ENCODE measurements at regions not wholly inside any gene's neighbourhood (a gene's known extent, or its start where the extent isn't known, plus 50 kb on each side); places are given as distances from the start of the nearest gene placed in this dataset.

DNA sequence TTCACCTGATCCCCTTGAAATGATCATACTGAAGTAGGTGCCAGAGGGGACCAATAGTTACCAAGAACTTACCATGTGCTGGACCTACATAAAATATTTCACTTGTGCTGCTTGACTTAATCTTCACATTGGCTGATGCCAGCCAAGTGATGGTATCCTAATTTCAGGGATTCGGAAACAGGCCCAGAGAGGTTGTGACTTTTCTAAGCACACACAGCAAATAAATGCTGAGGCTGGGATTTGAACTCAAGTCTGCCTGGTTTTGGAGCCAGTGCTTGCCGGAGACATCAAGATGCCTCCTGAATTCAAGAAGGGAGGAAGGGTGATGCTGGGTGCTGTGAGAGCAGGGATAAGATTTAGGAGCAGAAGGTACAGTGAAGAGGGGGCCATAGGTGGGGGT is 173.5 kb upstream of the LHX5 start:
- Histone ChIP-seq H3K4me3 (ENCODE audit: low read length) (no peak overlapping the region), H3K9me3 (ENCODE audit: control insufficient read depth, insufficient read depth, low read length) (no peaks in the 10 kb centered on the region), H3K4me1 (ENCODE audit: control insufficient read depth, insufficient read depth, low read length) (0 out of 2 replicates have a peak, but pooled peaks cover 1% of the 10 kb centered on the region), H3K36me3 (ENCODE audit: control insufficient read depth, insufficient read depth, low read length) (no peaks in the 10 kb centered on the region), H3K27ac (ENCODE audit: low read length) (no peak overlapping the region), H3K27me3 (ENCODE audit: control insufficient read depth, insufficient read depth, low read length) (no peaks in the 10 kb centered on the region)
- no peak for DNase-seq (ENCODE audit: low read depth, low spot score)
- no CpG with 5 or more reads among the region's 2 CpGs for WGBS (ENCODE audit: insufficient coverage, insufficient read length)

DNA sequence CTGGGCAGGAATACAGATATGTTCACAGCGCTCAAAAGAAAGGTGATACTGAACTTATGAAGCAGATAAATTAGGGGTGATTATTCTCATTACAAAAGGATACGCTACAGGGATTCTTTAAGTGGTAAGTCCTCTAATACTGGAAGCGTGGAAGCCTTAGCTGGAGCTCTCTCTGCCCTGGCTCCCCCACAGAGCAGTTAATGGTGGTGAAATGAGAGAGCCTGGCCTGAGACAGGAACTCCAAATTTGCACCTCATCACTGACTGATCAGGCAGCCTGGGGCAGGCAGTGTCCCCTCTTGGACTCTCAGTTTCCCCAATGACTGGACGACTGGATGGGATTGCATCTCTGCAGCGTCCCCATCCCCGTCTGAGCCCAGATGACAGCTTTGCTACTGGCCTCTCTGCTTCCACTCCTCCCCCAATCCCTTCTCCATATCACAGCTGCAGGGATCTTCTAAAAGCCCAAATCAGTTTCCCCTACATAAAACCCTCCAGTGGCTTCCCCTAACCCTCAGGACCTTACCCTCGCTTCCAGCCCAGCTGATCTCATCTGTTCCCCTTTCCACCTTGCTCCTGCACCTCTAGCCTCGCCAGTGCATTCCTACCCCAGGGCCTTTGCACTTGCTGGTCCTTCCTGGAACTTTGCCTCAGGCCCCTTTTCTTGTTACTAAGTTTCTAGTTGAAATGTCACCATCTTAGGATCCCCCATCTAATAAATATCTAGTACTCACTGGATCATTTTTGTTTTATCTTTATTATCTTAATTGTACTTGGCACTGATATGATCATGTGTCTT is 171.7 kb upstream of the LHX5 start:
- no peak for DNase-seq (ENCODE audit: low read depth, low spot score)
- no peaks in the 10 kb centered on the region for H3K9me3 ChIP-seq (ENCODE audit: control insufficient read depth, insufficient read depth, low read length)
- WGBS (ENCODE audit: insufficient coverage, insufficient read length) = no CpG with 5 or more reads among the region's 8 CpGs
- no peak overlapping the region for H3K27ac ChIP-seq (ENCODE audit: low read length)
- H3K27me3 ChIP-seq (ENCODE audit: control insufficient read depth, insufficient read depth, low read length) = no peaks in the 10 kb centered on the region
- 0 out of 2 replicates have a peak, but pooled peaks cover 1% of the 10 kb centered on the region for H3K4me1 ChIP-seq (ENCODE audit: control insufficient read depth, insufficient read depth, low read length)
- no peaks in the 10 kb centered on the region for H3K36me3 ChIP-seq (ENCODE audit: control insufficient read depth, insufficient read depth, low read length)
- no peak overlapping the region for H3K4me3 ChIP-seq (ENCODE audit: low read length)

DNA sequence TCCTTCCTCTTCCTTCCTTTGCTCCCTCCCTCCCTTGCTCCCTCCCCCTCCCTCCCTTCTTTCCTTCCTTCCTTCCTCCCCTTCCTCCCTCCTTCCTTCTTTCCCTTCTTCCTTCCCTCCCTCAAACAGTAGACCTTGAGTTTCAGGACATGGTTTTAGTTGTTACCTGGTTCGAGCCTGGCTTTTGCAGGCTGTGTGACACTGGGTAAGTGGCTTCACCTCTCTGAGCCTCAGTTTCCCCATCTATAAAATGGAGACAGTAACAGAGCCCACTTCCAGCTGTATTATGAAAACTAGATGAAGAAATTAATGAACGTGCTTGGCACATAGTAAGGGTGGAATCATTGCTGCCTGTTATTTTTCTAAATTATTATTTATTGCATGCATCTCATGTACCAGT is 171.0 kb upstream of the LHX5 start:
- WGBS (ENCODE audit: insufficient coverage, insufficient read length) = no CpG with 5 or more reads among the region's 2 CpGs
- H3K36me3 ChIP-seq (ENCODE audit: control insufficient read depth, insufficient read depth, low read length) = no peaks in the 10 kb centered on the region
- no peak for DNase-seq (ENCODE audit: low read depth, low spot score)
- no peaks in the 10 kb centered on the region for H3K27me3 ChIP-seq (ENCODE audit: control insufficient read depth, insufficient read depth, low read length)
- H3K4me1 ChIP-seq (ENCODE audit: control insufficient read depth, insufficient read depth, low read length) = 0 out of 2 replicates have a peak, but pooled peaks cover 1% of the 10 kb centered on the region
- no peak overlapping the region for H3K27ac ChIP-seq (ENCODE audit: low read length)
- H3K9me3 ChIP-seq (ENCODE audit: control insufficient read depth, insufficient read depth, low read length) = no peaks in the 10 kb centered on the region
- no peak overlapping the region for H3K4me3 ChIP-seq (ENCODE audit: low read length)

DNA sequence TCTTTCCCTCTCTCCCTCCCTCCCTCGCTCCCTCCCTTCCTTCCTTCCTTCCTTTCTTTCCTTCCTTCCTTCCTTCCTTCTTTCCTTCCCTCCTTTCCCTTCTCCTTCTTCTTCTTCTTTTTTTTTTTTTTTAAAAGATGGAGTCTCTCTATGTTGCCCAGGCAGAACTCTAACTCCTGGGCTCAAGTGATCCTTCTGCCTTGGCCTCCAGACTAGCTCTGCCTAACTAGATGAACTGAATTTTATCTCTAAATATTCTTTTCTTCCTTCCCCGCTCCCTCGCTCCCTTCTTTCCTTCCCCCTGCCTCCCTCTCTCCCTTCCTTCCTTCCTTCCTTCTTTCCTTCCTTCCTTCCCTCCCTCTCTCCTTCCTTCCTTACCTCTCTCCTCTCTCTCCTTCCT is 170.5 kb upstream of the LHX5 start:
- Histone ChIP-seq H3K36me3 (ENCODE audit: control insufficient read depth, insufficient read depth, low read length) (no peaks in the 10 kb centered on the region), H3K27ac (ENCODE audit: low read length) (no peak overlapping the region), H3K9me3 (ENCODE audit: control insufficient read depth, insufficient read depth, low read length) (no peaks in the 10 kb centered on the region), H3K4me1 (ENCODE audit: control insufficient read depth, insufficient read depth, low read length) (0 out of 2 replicates have a peak, but pooled peaks cover 1% of the 10 kb centered on the region), H3K27me3 (ENCODE audit: control insufficient read depth, insufficient read depth, low read length) (no peaks in the 10 kb centered on the region), H3K4me3 (ENCODE audit: low read length) (no peak overlapping the region)
- 100% methylated on average over 2 of the region's 3 CpGs for WGBS (ENCODE audit: insufficient coverage, insufficient read length)
- DNase-seq (ENCODE audit: low read depth, low spot score) = no peak

DNA sequence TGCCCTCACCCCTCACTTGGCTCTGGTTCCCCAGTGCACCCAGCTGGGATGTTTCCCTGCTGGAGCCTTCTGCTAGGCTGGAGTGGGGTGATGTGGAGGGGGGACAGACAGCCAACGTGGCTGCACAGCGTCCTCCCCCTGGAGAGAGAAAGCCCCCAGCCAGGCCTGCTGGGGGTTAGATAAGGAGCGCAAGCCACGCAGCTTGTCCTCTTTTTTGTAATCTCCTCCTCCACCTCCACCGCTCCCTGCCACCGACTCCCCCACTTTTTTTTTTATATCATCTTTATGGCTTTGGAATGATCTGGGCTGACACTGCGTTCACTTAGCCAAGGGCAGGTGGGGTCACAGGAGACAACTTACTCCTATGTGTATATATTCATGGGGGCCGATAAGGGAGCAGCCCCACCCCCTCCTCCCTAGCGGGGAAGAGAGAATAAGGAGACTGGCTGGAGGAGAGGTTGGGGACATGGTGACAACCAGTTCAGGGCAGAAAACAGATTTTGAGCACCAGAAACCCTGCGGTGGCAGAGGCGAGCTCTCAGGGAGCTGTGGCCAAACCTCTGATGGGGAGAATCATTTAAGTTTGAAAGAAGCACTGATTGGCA is 169.9 kb upstream of the LHX5 start:
- H3K27ac ChIP-seq (ENCODE audit: low read length) = no peak overlapping the region
- WGBS (ENCODE audit: insufficient coverage, insufficient read length) = no CpG with 5 or more reads among the region's 11 CpGs
- H3K4me3 ChIP-seq (ENCODE audit: low read length) = no peak overlapping the region
- H3K36me3 ChIP-seq (ENCODE audit: control insufficient read depth, insufficient read depth, low read length) = no peaks in the 10 kb centered on the region
- DNase-seq (ENCODE audit: low read depth, low spot score) = no peak
- no peaks in the 10 kb centered on the region for H3K9me3 ChIP-seq (ENCODE audit: control insufficient read depth, insufficient read depth, low read length)
- H3K4me1 ChIP-seq (ENCODE audit: control insufficient read depth, insufficient read depth, low read length) = 0 out of 2 replicates have a peak, but pooled peaks cover 1% of the 10 kb centered on the region
- H3K27me3 ChIP-seq (ENCODE audit: control insufficient read depth, insufficient read depth, low read length) = no peaks in the 10 kb centered on the region

DNA sequence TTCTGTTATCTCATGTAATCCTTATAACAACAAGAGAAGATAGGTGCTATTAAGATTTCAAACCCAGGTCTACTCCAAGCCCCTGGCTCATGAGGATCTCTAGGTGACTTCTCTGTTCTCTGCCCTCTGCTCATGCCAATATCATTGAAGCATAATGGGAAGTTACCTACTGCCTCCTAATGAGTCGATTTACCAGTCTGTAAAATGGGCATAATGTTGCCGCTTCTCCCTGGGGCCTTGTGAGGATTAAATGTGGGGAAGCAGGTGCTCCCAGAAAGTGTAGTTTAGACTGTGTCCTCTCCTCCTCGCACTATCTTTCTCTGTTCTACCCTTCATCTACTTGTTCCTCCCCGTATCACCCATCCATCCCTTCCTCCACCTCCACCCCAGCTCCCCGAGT is 169.2 kb upstream of the LHX5 start:
- Histone ChIP-seq H3K36me3 (ENCODE audit: control insufficient read depth, insufficient read depth, low read length) (no peaks in the 10 kb centered on the region), H3K27me3 (ENCODE audit: control insufficient read depth, insufficient read depth, low read length) (no peaks in the 10 kb centered on the region), H3K4me1 (ENCODE audit: control insufficient read depth, insufficient read depth, low read length) (0 out of 2 replicates have a peak, but pooled peaks cover 1% of the 10 kb centered on the region), H3K4me3 (ENCODE audit: low read length) (no peak overlapping the region), H3K9me3 (ENCODE audit: control insufficient read depth, insufficient read depth, low read length) (no peaks in the 10 kb centered on the region), H3K27ac (ENCODE audit: low read length) (no peak overlapping the region)
- no CpG with 5 or more reads among the region's 5 CpGs for WGBS (ENCODE audit: insufficient coverage, insufficient read length)
- DNase-seq (ENCODE audit: low read depth, low spot score) = no peak

DNA sequence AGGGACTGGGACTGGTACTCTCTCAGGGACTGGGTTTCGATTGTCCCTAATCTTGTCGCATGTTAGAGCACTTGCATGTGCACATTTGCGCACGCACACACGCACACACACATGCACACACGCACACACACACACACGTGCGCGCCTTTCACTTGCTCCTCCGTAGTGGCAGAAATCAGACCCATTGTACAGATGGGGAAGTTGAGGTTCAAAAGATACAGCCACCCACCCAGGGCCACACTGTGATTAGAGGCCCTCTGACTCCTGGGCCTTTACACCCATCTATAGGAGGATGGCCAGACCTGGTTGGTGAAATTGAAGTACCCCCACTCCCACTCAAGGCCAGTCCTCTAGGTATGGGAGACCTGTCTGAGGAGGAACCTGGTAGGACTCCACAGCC is 167.8 kb upstream of the LHX5 start:
- no CpG with 5 or more reads among the region's 10 CpGs for WGBS (ENCODE audit: insufficient coverage, insufficient read length)
- no peaks in the 10 kb centered on the region for H3K36me3 ChIP-seq (ENCODE audit: control insufficient read depth, insufficient read depth, low read length)

DNA sequence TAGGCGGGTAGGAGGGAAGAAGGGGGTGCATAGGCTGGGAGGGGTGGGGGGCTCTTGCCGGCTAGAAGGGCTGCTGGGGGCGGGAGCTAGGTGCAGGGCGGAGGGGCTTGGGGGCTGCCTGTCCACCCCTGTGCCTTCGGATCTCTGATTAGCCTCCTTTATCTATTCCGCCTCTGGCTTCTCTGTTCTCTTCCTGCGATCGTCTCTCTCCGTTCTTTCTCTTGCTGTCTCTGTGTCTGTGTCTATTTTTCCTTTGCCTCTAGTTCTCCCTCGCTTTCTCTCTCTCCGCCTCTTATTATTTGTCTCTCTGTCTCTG is 166.7 kb upstream of the LHX5 start:
- Histone ChIP-seq H3K4me3 (ENCODE audit: low read length) (peak overlapping the region; percentile 36; the same call in 1 of the 2 replicates), H3K4me1 (ENCODE audit: control insufficient read depth, insufficient read depth, low read length) (no peaks in the 10 kb centered on the region), H3K36me3 (ENCODE audit: control insufficient read depth, insufficient read depth, low read length) (no peaks in the 10 kb centered on the region), H3K27me3 (ENCODE audit: control insufficient read depth, insufficient read depth, low read length) (no peaks in the 10 kb centered on the region), H3K9me3 (ENCODE audit: control insufficient read depth, insufficient read depth, low read length) (no peaks in the 10 kb centered on the region), H3K27ac (ENCODE audit: low read length) (no peak overlapping the region)
- WGBS (ENCODE audit: insufficient coverage, insufficient read length) = no CpG with 5 or more reads among the region's 11 CpGs
- DNase-seq (ENCODE audit: low read depth, low spot score) = no peak

More for the DNA sequence above, 167.8 kb upstream of the LHX5 start:
- Histone ChIP-seq H3K4me1 (ENCODE audit: control insufficient read depth, insufficient read depth, low read length) (no peaks in the 10 kb centered on the region), H3K27me3 (ENCODE audit: control insufficient read depth, insufficient read depth, low read length) (no peaks in the 10 kb centered on the region), H3K9me3 (ENCODE audit: control insufficient read depth, insufficient read depth, low read length) (no peaks in the 10 kb centered on the region), H3K4me3 (ENCODE audit: low read length) (no peak overlapping the region), H3K27ac (ENCODE audit: low read length) (no peak overlapping the region)
- DNase-seq (ENCODE audit: low read depth, low spot score) = no peak

DNA sequence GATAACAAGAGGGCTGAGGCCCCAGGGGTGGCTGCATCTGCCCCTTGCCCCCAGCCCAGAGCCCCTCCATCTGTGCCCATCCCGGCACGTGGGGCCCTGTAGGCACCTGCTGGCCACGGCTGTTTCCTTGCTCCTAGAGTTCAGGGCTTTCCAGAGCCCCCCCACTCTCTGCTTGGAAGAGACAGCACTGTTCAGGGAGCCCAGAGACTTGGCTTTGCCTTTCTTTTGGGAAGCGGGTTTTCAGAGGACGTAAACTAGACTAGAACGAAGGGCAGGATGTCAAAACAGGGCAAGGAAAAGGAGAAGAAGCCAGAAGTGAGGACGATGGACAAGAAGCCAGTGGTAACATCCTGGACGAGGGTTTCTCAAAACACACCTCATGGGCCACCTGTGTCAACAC is 163.3 kb upstream of the LHX5 start:
- H3K4me3 ChIP-seq (ENCODE audit: low read length) = no peak overlapping the region
- H3K36me3 ChIP-seq (ENCODE audit: control insufficient read depth, insufficient read depth, low read length) = no peaks in the 10 kb centered on the region
- WGBS (ENCODE audit: insufficient coverage, insufficient read length) = no CpG with 5 or more reads among the region's 8 CpGs
- 0 out of 2 replicates have a peak, but pooled peaks cover 1% of the 10 kb centered on the region for H3K4me1 ChIP-seq (ENCODE audit: control insufficient read depth, insufficient read depth, low read length)
- H3K27ac ChIP-seq (ENCODE audit: low read length) = no peak overlapping the region
- DNase-seq (ENCODE audit: low read depth, low spot score) = no peak
- H3K9me3 ChIP-seq (ENCODE audit: control insufficient read depth, insufficient read depth, low read length) = no peaks in the 10 kb centered on the region
- no peaks in the 10 kb centered on the region for H3K27me3 ChIP-seq (ENCODE audit: control insufficient read depth, insufficient read depth, low read length)

DNA sequence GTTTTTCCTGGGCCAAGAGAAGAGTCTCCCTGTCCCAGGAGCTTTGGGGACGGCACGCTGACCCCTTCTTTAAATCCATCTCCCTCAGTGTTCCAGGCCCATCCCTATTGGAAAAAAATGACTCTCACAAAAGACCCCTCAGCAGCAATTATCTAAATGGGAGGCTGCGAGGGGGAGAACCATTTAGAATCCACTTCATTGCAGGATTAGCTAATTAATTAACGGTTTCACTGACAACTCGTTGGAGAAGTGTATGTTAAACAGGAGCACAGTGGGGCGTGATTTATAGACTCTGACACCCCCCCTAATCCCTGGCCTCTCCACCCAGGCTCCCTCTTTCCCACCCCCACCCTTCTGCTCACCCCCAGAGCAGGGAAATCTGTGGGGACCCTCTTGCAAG is 162.8 kb upstream of the LHX5 start:
- no peaks in the 10 kb centered on the region for H3K27me3 ChIP-seq (ENCODE audit: control insufficient read depth, insufficient read depth, low read length)
- H3K9me3 ChIP-seq (ENCODE audit: control insufficient read depth, insufficient read depth, low read length) = no peaks in the 10 kb centered on the region
- DNase-seq (ENCODE audit: low read depth, low spot score) = no peak
- H3K27ac ChIP-seq (ENCODE audit: low read length) = no peak overlapping the region
- no peaks in the 10 kb centered on the region for H3K36me3 ChIP-seq (ENCODE audit: control insufficient read depth, insufficient read depth, low read length)
- no CpG with 5 or more reads among the region's 6 CpGs for WGBS (ENCODE audit: insufficient coverage, insufficient read length)
- 0 out of 2 replicates have a peak, but pooled peaks cover 1% of the 10 kb centered on the region for H3K4me1 ChIP-seq (ENCODE audit: control insufficient read depth, insufficient read depth, low read length)
- H3K4me3 ChIP-seq (ENCODE audit: low read length) = no peak overlapping the region

Data from iPS DF 6.9 (cell line).